ENCODE measurements at regions not wholly inside any gene's neighbourhood (a gene's known extent, or its start where the extent isn't known, plus 50 kb on each side); places are given as distances from the start of the nearest gene placed in this dataset.
"Not testable (repeated sequence)": the region's sequence is repeated elsewhere in the genome, so short reads cannot be mapped to it uniquely, and the experiment has no call there.

DNA sequence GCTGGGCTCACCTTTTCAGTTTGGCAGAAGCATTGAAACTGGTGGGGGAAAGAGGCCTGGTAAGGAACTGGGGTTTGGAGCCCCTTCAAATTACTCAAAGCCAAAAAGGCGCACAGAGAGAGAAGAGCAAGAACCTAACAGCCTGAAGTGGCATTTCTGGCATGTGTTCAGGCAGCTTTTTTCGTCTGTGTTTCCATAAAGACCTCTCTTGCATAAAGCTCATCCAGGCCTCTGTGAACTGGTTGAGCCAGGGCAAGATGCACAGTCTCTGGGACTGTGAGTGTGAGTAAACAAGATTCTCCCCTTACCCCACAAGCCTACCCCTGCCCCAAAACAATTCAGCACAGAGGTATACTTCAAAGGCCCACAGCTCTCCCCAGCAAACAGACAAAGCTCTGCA, 167.8 kb downstream of the QRSL1 start:
- no peak for DNase-seq

DNA sequence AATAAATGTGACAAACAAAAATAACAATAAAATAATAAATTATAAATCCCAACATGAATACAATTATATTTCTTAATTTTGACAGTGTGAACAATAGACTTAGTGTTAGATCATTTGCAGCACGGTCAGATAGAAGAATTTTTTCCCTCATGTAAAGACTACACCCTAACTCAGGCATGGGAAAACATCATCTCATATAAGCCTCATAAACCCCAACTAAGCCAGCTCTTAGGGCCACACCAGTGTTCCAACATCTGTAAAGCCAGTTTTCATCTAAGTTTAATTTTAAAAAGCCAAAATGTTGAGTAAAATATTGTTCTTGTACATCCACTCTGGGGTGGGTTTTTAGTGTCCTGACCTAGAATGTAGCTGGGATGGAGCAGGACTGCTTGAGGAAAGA, 167.4 kb downstream of the QRSL1 start:
- DNase-seq: no peak

DNA sequence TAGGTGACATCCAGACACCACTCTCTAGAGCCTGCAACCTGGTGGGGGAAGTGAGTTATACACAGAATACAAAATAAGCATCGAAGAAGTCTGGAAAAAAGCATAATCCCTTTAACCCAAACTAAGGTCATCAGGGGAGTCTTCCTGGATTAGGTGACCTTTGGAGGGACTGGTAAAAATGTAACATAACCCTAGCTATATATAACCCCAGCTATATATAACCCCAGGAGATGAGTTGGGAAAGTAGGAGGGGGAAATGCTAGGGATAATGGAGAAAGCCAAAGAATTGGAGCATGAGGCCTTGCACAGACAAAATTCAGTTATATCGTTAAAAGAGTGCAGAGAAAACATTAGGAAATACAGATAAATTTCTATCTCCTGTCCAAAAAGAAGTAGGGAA, 164.8 kb downstream of the QRSL1 start:
- no peak for DNase-seq

DNA sequence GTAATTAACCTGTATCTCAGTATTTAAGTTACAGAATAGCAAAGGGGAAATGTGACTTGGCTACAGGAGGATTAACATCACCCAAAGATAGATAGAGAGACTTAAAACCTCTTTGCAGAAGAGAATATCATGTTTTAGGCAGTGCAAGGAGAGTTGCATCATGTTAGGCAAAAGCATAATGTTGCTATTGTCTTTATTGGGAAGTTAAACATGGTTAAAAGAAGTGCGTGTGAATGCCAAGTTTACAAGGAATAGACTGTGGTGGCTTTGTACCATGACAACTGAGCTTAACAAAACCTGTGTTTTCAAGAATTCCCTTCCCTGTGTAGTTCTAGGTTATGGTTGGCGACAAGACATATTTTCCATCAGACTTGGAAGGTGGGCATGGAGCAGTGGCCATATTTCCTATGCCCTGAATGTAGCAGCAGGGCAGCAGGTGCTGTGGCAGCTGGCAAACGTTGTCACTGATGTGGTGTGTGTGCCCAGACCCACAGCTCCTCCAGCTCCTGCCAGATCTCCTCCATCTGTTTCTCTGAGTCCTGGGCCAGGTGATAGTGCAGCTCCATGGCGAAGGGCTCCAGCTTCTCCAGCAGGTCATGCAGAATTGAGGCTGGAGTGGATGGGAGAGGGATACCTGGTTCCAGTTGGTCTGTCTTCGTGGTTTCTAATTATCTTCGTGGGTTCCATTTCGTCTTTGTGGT, 163.3 kb downstream of the QRSL1 start:
- DNase-seq: no peak

DNA sequence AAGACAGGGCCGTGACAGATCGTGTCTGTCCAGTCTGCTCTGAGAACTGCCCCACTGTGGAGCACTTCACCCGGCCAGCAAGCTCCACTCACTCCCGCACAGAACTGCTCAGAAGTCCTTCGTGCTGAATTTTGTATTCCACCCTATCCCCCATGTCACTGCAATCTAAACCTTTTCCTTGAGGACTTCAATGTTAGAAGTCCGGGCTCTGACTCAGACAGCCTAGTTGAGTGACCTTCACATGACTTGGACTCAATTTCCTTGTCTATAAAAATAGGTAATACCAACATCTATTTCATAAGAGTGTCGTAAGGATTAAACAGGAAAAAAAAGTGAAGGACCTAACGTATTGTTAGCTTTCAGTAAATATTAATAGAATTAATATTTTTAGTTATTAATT, 161.6 kb downstream of the QRSL1 start:
- no peak for DNase-seq

DNA sequence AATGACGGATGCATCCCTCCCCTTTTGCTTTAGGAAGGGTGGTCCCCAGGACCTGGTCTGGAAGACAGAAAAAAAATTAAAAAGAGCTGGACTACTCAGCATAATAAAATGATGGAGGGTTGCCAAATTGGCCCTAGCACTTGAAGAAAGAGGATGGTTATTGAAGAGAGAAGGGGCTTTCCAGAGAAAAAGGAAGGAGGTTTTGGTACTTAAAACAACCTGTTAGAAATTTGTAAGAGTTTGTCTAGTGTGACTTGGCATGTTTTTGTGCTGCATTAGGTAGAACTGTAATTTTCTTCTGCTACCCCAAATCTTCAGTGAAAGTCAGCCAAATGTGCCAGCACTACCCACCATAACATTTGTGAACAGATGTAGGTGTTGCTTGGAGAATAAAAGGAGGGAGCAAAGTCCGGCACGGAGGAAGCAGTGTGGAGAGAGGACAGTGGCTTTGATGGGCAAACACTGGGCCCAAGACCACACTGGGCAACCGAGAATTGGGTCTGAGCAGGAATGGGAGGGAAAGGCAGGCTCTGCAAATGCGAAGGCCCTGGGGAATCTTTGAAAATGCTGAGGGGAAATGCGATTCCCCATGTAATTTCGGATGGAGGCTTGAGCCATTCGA, 160.9 kb downstream of the QRSL1 start:
- no peak for DNase-seq

DNA sequence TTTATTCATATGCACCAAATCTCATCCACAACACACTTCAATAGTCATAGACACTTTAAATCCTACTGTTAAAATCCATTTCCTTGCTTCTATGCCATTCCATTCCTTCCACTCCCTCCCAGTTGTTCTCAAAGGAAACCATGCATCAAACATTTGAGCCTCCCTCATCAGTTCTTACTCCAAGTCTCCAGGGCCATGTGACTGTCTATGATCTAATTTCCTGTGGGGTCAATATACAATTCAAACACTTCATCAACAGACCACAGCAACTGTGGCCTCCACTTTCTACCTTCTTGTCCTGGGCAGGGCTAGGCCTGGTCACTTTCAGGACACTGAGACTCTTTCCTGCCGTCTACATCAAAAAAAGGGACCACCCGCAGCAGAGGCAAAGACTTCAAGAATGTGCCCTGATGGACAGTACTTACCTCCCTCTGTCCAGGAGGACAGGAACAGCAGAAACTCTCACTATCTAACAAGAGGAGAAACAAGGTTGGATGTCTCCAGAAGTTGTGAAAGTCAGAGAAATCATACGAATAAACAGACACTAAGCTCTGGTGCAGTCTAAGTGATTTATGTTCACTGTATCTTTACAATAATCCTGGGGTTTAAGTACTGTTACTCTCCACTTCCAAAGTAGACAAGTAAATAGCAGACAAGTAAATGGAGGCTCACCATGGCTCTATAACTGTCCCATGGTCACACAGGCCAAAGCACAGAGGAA, 160.2 kb downstream of the QRSL1 start:
- no peak for DNase-seq

DNA sequence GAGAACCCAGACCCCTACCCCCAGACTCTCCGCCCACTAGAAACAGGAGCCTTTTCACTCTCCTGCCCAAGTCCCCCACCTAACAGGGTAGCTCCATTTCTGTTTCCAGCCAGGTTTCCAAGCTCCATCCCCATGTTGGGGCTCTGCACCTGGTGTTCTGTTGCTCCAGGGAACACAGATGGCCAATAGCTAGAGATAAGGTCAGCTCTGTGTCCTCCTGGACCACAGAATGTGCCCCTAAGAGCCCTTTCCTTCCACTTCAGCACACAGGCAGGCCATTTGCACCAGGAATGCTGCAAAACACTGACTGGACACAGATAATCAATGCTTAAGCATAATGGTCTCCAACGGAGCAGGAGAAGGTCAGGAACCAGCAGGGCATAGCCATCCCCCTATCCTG, 159.4 kb downstream of the QRSL1 start:
- no peak for DNase-seq

DNA sequence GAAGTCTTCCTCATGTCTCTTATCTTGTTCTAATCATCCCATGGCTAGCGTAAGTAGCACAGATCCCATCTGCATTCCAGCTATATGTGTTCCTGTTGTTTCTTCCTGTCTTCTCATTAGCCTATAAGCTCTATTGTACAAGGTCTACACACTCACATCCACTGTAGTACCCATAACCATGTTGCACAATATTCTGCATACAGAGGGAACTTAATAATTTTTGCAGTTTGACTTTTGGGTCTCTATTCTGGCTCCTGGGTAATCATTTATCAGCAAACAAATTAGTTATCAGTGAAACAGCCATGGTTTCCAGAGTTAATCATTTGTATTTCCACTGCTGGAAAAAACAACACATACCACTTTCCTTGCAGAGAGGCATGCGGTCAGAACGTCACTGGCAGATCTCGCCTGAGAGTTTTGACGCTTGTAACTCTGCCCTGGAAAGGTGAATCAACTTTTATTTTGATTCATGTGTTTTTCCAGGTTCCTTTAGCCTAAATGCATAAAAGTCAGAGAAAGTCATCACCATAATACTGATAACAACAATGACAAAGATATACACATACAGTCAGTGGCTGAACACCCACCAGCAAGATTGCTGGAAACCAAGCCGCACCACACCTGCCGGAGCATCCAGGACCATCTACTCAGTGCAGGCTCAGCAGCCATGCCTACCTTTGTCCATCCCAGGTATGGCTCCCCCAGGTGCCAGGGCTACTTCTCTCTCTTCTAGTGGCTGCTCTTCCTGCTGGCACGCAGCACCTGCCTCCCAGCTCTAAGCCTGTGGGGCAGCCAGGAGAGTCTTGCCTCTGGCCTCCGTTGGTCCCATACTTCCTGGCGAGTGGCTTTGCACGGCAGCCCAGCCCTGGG, 158.2 kb downstream of the QRSL1 start:
- DNase-seq: no peak

DNA sequence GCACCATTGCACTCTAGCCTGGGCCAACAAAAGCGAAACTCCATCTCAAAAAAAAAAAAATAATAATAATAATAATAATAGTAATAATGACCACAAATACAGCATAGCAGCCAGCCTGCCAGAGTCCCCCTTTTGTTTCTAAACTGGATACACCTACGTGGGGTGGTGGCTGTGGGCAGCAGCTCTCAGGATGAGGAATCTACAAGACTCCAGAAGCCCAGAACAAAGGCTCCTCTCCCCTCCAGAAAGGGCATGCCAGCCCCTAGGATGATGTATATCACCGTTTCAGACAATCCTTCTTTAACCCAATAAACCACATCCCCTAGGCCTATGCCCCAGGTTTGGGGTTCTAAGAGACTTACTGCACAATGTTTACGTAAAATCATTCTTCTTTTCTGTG, 155.9 kb downstream of the QRSL1 start:
- DNase-seq: no peak

DNA sequence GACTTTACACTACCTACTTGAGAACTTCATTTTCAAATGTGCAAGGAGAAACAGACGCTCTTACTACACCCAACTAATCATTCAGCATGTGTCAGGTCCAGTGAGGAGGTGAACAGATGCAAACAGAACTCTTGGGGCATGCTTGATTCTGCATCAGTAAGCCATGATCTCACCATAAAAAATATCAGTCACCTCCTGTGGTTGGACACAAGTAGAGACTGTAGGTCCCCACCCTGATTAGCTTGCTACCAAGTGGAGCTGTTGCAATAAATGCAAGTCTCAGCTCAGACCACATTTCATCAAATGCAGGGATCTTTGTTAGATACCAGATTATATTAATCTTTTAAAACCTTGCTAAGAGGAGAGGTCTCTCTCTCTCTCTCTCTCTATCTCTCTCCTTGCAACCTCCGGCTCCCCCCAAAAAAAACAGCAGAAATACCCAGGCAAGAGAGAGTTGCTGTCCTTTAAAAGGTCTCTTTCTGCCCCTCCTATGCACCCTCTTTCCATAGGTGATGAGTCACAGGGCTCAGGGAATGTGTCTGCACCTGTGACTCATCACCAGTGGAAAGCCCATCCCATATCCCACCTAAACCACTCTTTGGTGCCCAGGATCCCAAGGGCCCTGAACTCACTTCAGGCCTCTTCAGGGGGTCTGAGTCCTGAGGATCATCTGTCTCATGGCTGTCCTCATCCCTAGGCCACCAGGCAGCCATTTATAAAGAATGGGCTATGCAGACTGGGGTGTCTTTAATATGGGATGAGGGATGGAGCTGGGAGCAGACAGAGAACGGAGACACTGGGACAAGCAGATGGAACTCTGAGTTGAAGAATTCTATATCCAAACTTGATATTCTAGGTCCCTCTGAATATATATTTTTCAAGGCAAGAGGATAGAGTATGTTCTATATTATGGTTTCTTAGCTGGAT, 154.5 kb downstream of the QRSL1 start:
- DNase-seq: no peak

DNA sequence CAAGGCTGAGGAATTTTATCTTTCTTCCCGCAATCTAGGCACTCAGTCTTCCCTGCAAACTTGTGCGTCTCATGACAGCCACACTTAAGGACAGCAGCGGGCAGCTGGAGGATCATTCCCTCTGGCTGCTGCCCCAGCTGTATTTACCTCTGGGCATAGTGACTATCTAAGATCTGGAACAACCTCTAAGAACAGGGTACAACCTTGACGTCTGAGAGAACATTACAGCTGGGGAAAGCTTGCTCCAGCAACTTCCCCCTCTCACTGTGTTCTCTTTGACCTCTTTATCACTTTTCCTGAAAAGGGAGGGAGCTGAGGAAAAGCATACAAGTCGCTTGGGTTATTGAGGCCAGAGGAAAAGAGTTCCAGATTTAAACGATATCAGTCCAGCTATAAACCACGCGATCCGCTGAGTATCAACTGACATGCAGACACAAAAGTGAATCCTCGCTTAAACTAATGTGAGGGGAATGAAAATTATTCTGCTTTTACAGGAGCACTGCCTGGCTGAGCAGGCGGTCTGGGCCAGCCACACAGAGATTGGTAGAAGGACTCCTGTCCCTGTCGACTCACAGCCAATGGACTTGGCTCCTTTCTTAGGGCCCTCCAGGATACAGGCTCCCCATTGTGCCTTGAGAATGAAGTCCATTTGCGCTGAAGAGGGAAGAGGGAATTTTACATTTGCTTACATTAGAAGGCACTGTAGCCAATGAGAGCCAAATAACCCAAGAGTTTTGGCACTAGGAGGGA, 153.3 kb downstream of the QRSL1 start:
- DNase-seq: no peak

DNA sequence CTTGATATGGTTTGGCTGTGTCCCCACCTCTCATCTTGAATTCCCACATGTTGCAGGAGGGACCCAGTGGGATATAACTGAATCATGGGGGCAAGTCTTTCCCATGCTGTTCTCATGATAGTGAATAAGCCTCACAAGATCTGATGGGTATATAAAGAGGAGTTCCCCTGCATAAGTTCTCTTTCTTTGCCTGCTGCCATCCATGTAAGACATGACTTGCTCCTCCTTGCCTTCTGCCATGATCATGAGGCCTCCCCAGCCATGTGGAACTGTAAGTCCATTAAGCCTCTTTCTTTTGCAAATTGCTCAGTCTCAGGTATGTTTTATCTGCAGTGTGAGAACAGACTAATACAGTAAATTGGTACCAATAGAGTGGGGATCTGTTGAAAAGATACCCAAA, 150.2 kb downstream of the QRSL1 start:
- DNase-seq: not testable (repeated sequence)

DNA sequence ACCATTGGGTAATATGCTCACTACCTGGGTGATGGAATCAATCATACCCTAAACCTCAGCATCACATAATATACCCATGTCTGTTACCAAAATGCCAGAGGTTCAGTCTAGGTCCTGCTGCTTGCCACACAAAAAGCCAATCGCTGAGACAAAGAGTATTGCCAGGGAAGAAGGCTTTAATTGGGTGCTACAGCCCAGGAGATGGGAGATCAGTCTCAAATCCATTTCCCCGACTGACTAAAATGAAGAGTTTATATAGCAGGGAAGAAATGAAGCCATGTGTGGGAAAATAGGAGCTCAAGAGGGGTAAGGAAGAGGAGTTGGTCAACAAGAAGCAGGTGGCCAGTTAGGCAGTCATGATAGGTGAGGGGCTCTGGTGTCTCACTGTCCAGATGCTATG, 149.6 kb downstream of the QRSL1 start:
- no peak for DNase-seq

DNA sequence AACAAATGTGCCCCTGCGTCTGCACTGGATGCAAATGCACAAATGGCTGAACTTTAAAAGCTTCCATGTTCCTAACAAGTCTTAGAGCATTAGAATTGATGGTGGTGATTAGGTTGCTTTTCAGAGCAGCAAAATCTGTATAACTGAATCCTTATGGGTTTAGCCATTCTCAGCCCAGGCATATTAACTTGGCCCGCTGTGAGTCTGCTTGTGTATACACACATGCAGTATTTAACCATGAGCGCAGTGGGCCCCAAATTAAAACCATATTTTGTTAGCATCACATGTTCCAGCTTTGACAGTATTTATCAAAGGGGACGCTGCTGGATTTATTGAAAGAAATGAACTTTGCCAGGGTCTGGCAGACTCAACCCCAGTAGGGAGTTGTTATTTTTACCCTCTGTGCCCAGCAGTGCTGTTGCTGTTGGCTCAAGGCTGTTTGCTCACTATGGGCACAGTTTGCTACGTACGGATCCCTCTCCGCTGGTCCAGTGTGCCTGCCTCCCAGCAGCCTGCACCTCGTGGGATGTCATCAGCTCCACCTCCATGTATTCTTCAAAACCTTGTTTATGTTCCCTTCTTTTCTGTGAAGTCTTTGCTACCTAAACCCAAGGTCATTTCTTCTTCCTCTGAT, 144.7 kb downstream of the QRSL1 start:
- peak; percentile 60 for DNase-seq

DNA sequence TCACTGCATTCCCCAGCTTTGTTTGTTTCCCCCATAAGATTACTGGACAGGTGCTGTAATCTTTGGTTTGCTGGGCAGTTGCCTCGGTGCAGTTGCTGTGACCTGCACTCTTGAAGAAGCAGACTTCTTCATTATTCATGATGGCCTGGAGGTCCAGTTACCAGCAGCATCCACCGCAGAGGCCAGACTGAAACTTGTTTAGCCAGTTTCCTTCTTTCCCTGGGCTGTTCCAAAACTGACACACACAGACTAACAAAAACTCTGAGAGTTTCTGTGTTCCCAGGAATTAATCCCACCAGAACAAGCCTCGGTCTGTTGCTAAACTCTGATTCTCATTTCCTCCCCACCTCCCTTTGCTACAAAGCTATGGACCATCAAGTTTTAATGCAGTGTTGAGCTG, 144.1 kb downstream of the QRSL1 start:
- DNase-seq: no peak

DNA sequence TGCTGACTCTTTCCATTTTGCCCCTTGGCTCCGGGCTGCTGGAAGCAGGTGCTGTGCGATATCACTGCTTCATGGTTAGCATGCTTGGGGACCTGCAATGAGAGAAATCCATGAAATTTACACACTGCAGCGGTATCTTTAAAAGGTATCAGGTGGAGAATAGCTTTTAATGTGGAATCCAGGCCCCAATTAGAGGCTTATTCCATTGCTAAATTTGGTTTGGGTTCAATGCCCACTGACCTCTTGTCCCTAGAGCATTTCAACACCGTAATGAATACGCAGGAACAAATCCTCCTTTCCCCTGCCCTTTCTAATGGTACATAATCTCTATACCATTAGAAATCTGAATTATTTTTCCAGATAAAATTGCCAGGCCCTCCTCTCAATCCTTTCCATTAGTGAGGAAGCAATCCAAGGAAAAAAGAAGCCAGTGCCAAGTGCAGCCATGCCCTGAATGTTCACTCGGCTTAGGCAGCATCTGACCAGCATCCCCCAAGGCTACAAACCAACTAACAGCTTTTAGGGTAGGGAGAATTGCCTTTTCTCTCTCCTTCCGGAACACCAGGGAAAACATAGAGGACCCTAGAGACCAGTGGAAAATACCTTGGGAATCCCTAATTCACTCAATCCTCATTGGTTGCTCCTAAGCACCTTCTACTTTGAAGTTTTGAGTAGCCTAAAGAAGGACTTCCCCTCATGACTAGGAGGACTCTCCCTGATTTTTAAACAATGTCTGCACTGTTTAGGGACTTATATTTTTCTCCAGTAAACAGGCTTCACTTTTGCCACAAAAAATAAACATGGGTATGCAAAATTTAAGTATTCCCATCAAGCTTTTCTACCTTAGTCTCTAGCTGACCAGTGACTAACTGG, 143.1 kb downstream of the QRSL1 start:
- no peak for DNase-seq

DNA sequence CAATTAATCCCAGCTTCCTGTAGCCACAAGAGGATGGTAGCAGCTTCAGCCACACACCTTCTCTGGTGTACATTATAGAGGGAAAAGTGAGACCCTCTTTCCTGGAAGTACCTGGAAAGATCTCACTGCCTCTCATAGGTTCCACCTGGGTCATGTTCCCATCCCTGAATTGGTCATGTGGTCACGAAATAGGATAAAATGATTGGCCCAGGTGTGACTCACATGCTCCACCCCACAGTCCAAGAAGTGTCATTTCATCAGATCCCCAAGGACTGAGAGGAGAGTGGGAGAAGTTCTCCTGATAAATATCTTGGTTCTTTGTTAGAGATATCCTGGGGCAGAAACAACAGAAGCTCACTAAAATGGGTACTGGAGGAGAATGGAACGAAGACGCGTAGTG, 142.4 kb downstream of the QRSL1 start:
- no peak for DNase-seq

DNA sequence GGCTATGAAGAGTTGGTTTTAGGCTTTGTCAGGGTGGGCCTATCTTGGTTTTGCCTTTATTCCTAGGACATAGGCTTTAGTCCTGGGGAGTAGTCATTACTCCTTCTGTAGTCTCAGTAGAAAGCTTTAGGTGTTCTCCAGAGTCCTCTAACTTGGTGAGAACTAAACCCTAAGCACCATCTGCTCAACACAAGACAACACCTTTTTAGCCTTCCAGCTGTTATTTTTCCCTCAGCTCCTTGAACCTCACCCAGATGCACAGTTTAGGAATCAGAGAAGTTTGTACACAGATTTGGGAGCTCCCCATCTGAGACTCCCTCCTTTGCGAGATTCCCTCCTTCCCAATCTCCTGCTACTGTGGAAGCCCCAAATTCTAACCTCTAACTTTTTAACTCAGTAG, 141.3 kb downstream of the QRSL1 start:
- no peak for DNase-seq

DNA sequence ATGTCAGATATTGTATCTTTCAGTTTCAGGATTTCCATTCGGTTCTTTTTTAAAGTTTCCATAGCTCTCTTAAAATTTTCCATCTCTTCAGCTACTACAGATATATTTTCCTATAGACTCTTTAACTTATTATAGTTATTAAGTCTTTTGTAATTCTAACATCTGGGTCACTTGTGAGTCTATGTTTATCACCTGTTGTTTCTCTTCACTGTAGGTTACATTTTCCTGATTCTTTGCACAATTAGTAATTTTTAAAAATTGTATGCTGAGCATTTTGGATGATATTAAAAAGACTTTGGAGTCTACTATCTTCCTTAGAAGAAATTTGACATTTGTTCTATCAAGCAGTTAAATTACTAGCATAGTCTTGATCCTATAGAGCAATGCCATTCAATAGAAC, 140.7 kb downstream of the QRSL1 start:
- no peak for DNase-seq
